ENCODE measurements at regions not wholly inside any gene's neighbourhood (a gene's known extent, or its start where the extent isn't known, plus 50 kb on each side); places are given as distances from the start of the nearest gene placed in this dataset.

GRCh38 chr5:7978114-7978513, 109.2 kb downstream of the MTRR start:
- intact Hi-C loops (cut with micrococcal nuclease; ENCODE audit: unreplicated experiment) = no loop called here
- Histone ChIP-seq H3K4me3 (ENCODE audit: low read depth, low read length, poor library complexity, severe bottlenecking) (no peak overlapping the region), H3K79me2 (ENCODE audit: insufficient read depth, low read depth, low read length) (no peaks in the 10 kb centered on the region), H3K4me1 (ENCODE audit: insufficient read depth, low read length, poor library complexity, severe bottlenecking) (no peaks in the 10 kb centered on the region), H2AFZ (ENCODE audit: low read length) (no peak overlapping the region), H3K36me3 (ENCODE audit: insufficient read depth, low read length) (no peaks in the 10 kb centered on the region), H3K9me2 (ENCODE audit: insufficient read depth, low read length) (no peaks in the 10 kb centered on the region), H3K9me3 (ENCODE audit: low read length) (no peaks in the 10 kb centered on the region), H3K4me2 (ENCODE audit: low read length) (no peak overlapping the region), H3K27ac (ENCODE audit: low read depth, low read length, poor library complexity, severe bottlenecking) (no peak overlapping the region), H4K20me1 (ENCODE audit: insufficient read depth, low read length) (no peaks in the 10 kb centered on the region)
- ChIA-PET POLR2A (no interaction called here), CTCF (ENCODE audit: unreplicated experiment) (no interaction called here)
- no peak for TF ChIP-seq CTCF (conservative IDR thresholded peaks at IDR 0.05; ENCODE audit: low read length)
- TF ChIP-seq EZH2phosphoT487 (IDR thresholded peaks at IDR 0.05; ENCODE audit: borderline replicate concordance, low read depth, low read length) = no peak
- DNase-seq (ENCODE audit: low spot score) = no peak
- no TSS peak for BruUV-seq (replicated peaks)

GRCh38 chr5:7978991-7979390, 110.0 kb downstream of the MTRR start:
- no peaks in the 10 kb centered on the region for H3K36me3 ChIP-seq (ENCODE audit: insufficient read depth, low read length)
- no peaks in the 10 kb centered on the region for H3K9me2 ChIP-seq (ENCODE audit: insufficient read depth, low read length)
- BruUV-seq (replicated peaks) = no TSS peak
- H3K4me2 ChIP-seq (ENCODE audit: low read length) = no peak overlapping the region
- TF ChIP-seq CTCF (conservative IDR thresholded peaks at IDR 0.05; ENCODE audit: low read length) = no peak
- TF ChIP-seq EZH2phosphoT487 (IDR thresholded peaks at IDR 0.05; ENCODE audit: borderline replicate concordance, low read depth, low read length) = no peak
- no peak overlapping the region for H3K4me3 ChIP-seq (ENCODE audit: low read depth, low read length, poor library complexity, severe bottlenecking)
- intact Hi-C loops (cut with micrococcal nuclease; ENCODE audit: unreplicated experiment) = no loop called here
- ChIA-PET POLR2A (interaction anchor here (0.9 kb wide), 1 partner anchor 12 kb away, joined by 3 read pairs; no protein-coding TSS in a partner anchor), CTCF (ENCODE audit: unreplicated experiment) (no interaction called here)
- H3K79me2 ChIP-seq (ENCODE audit: insufficient read depth, low read depth, low read length) = no peaks in the 10 kb centered on the region
- H3K4me1 ChIP-seq (ENCODE audit: insufficient read depth, low read length, poor library complexity, severe bottlenecking) = no peaks in the 10 kb centered on the region
- no peak overlapping the region for H2AFZ ChIP-seq (ENCODE audit: low read length)
- no peaks in the 10 kb centered on the region for H4K20me1 ChIP-seq (ENCODE audit: insufficient read depth, low read length)
- no peaks in the 10 kb centered on the region for H3K9me3 ChIP-seq (ENCODE audit: low read length)
- no peak overlapping the region for H3K27ac ChIP-seq (ENCODE audit: low read depth, low read length, poor library complexity, severe bottlenecking)
- no peak for DNase-seq (ENCODE audit: low spot score)

GRCh38 chr5:7980881-7981280, 111.9 kb downstream of the MTRR start:
- no peak overlapping the region for H2AFZ ChIP-seq (ENCODE audit: low read length)
- no peak overlapping the region for H3K4me2 ChIP-seq (ENCODE audit: low read length)
- no peaks in the 10 kb centered on the region for H3K9me3 ChIP-seq (ENCODE audit: low read length)
- CTCF ChIA-PET (ENCODE audit: unreplicated experiment) = no interaction called here
- H3K27ac ChIP-seq (ENCODE audit: low read depth, low read length, poor library complexity, severe bottlenecking) = no peak overlapping the region
- no TSS peak for BruUV-seq (replicated peaks)
- DNase-seq (ENCODE audit: low spot score) = no peak
- TF ChIP-seq CTCF (conservative IDR thresholded peaks at IDR 0.05; ENCODE audit: low read length) (no peak), EZH2phosphoT487 (IDR thresholded peaks at IDR 0.05; ENCODE audit: borderline replicate concordance, low read depth, low read length) (no peak)
- intact Hi-C loops (cut with micrococcal nuclease; ENCODE audit: unreplicated experiment) = no loop called here
- no peaks in the 10 kb centered on the region for H3K9me2 ChIP-seq (ENCODE audit: insufficient read depth, low read length)
- H3K79me2 ChIP-seq (ENCODE audit: insufficient read depth, low read depth, low read length) = no peaks in the 10 kb centered on the region
- no peaks in the 10 kb centered on the region for H3K4me1 ChIP-seq (ENCODE audit: insufficient read depth, low read length, poor library complexity, severe bottlenecking)
- H3K36me3 ChIP-seq (ENCODE audit: insufficient read depth, low read length) = no peaks in the 10 kb centered on the region
- no peaks in the 10 kb centered on the region for H4K20me1 ChIP-seq (ENCODE audit: insufficient read depth, low read length)
- H3K4me3 ChIP-seq (ENCODE audit: low read depth, low read length, poor library complexity, severe bottlenecking) = no peak overlapping the region
- POLR2A ChIA-PET = no interaction called here
